M059J (cell line): ENCODE measurements at regions not wholly inside any gene's neighbourhood (a gene's known extent, or its start where the extent isn't known, plus 50 kb on each side); places are given as distances from the start of the nearest gene placed in this dataset.

Source experiments
- DNase-seq: peaks from one replicate; pipeline ENCODE4 v3.0.0-alpha.2; 2012; ENCODE audit warnings: low read depth

DNA sequence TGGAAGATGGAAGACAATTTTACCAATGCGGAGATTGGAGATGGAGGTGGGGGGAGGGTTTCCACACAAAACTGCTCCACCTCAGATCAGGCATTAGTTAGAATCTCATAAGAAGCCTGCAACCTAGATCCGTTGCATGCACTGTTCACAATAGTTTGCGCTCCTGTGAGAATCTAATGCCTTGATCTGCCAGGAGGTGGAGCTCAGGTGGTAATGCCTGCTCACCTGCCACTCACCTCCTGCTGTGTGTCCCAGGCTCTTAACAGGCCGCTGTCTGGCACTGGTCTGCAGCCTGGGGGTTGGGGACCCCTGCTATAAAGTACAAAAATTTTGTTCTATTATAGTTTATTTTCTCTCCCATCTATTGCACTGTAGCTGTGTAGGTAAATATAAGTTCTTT, 84.9 kb upstream of the FOXG1 start:
- no peak for DNase-seq

DNA sequence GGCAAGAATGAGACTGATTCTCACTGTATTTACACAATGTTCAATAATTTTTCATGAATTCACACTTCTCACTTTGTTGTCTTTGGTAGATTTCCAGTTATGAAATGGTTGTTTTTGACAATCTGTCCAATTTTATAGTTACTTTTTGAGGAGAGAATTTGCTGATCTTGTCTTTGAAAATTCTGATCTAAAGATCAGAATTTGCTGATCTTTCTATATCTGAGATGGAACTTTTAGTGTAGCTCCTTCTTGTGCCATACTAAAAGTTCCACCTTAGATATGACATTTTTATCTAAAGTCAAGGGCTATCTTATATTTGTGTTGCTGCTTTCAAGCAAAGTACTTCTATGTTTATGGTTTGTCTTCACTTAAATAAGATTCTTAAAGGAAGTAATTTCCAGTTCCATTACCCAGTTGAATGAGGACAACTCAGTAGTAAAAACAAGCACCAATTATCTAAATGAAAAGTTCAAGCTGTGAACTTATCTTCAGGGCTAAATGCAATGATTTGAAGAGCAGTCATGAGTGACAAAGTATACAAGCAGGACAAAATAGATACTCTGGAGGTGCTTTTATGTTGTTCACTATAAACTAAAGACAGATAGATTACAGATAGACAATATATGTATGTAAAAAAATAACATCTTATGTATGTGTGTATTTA, 76.4 kb upstream of the FOXG1 start:
- no peak for DNase-seq

DNA sequence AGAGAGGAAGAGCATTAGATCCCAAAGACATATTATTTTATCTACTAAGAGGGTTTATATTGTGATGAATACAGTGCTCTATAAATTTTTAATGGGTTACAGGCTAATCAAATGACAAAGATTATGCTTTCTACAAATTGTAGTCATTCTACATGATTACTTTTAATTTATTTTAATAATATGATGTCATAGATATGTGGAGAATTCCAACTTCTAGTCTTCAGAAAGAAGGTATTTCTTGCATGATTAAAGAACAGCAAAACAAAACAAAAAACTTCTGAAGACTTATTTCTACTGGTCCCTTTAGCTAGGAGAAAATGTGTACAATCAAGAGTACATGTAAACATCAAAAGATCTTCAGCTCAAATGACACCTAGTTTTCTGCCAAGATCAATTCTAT, 71.5 kb upstream of the FOXG1 start:
- no peak for DNase-seq

DNA sequence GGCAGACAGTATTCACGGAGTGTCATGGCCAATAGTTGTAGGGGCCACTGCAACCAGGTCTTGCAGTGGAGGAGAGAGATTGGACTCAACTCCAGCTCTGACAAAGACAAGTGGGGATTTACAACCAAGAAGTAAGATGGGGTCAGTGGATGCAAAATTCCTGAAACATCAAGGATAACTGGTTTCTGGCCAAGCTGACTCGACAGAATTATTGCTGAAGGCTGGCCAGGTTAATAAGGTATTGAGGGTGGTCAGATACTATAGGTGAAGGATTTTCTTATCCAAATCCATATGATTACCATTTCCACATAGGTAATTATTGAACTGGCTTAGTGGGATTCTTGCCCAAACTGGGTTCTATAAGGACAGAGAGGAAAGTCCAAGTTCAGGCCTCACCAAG, 64.9 kb upstream of the FOXG1 start:
- DNase-seq = no peak

DNA sequence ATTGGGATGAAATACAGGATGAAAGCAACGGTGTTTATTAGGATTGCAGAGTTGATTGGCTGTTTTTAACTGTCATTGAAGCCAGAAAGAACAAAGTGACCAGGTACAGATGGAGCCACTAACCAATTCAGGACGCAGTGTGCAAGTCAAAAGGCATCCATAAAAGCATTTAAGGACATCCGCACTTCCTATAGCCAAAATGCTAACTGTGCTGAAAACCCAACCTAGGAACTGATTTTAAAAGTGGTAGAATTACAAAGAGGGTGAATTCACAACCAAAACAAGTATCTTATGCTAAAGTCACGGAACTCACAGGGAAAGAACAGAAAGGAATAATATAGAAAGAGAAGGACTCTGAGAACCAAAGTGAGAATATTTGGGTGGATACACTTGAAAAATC, 63.1 kb upstream of the FOXG1 start:
- no peak for DNase-seq

DNA sequence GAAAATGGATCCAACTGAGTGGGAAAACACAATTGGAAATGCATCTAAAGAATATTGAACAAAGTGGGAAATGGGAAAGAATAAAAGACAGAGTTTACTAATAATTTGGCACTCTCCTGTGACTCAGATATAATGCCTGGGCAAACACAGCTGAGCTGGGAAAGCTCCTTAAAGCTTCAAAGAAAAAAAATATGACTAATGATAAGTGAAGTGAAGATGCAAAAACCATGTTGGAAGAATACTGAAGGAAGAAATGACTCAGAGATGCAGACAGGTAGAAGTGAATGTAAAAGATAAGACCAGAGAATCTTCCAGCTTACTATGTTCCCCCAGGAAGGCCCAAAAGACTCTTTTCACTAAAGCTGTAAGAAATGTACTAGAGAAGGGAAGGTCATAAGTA, 62.4 kb upstream of the FOXG1 start:
- peak; percentile 51 for DNase-seq

DNA sequence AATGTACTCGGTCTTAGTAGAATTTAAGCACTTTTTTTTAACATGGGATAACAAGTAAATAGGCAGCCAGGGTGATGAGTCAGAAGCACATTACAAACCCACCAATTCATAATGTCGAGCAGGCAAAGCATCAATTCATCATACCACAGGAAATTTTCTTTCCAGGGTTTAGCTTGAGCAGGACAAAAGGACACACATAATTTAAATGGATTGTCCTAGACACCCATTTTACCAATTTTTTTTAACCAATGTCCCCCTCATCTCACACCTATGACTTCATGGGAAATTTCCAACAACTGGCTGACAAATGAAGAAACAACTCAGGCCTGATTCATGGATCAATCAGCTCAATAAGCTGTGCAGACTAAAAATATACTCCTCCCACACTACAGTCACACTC, 58.8 kb upstream of the FOXG1 start:
- DNase-seq = peak; percentile 79

DNA sequence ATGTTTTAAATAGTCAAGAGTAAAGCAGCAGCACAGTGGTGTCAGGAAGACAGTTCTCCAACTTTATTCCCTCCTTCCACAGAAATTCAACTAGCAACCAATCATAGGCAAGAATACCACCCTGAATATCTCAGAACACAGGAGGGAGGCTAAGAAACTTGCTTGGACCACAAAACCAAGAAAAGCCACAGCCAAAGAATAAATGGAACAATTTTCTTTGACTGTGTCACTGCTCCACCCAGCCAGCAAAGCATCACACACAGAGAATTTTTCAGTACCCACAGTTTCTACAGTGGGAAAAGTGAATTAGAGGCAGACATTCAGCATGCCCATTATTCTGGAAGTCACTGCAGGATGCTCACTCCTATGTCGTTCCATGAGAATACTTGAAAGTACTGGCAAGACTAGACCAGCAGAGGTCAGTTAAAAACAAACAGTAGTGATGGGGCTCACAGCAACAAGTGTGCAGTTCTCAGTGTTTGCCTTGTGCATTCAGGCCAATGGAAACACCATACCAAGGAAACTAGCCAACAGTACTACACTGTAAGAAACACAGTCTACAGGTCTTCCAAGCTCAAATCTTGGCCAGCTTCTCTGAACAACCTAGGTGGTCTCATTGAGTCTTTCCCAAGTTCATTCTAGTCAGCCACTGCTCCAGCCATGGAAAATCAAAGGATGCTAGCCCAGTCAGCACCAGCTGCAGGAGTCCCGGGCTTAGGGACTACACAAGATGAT, 56.8 kb upstream of the FOXG1 start:
- no peak for DNase-seq
